Neural cell (in vitro differentiated cells): ENCODE measurements at regions not wholly inside any gene's neighbourhood (a gene's known extent, or its start where the extent isn't known, plus 50 kb on each side); places are given as distances from the start of the nearest gene placed in this dataset.

Source experiments
- EP300 ChIP-seq: fragments of 450-650 bp; conservative IDR thresholded peaks from 2 replicates; pipeline ENCODE4 v1.6.1; 2014; ENCODE audit warnings: antibody characterized with exemption, mild to moderate bottlenecking, moderate library complexity; ENCODE audit not compliant: poor library complexity, severe bottlenecking
- EZH2 ChIP-seq: fragments of 200-600, 300-800 bp; shearing (Covaris generic), sonication (generic); IDR thresholded peaks from 2 replicates; pipeline ENCODE4 v1.6.1; 2014; ENCODE audit warnings: antibody characterized with exemption, low read length, borderline replicate concordance, mild to moderate bottlenecking; ENCODE audit not compliant: insufficient read depth, poor library complexity, severe bottlenecking
- POLR2AphosphoS5 ChIP-seq: IDR thresholded peaks from 2 replicates; pipeline ENCODE4 v1.6.1; 2012
- RAD21 ChIP-seq: fragments of 450-650 bp; conservative IDR thresholded peaks from 2 replicates; pipeline ENCODE4 v1.6.1; 2014; ENCODE audit warnings: antibody characterized with exemption, mild to moderate bottlenecking, moderate library complexity
- SMC3 ChIP-seq: fragments of 450-650 bp; conservative IDR thresholded peaks from 2 replicates; pipeline ENCODE4 v1.6.1; 2014; ENCODE audit warnings: antibody characterized with exemption, mild to moderate bottlenecking, moderate library complexity; ENCODE audit not compliant: poor library complexity
- TAF1 ChIP-seq: IDR thresholded peaks from 2 replicates; pipeline ENCODE4 v1.6.1; 2012; ENCODE audit warnings: low read depth
- TF ChIP-seq, protein P1 (sequence below): fragments of 450-650 bp; IDR thresholded peaks from 2 replicates; pipeline ENCODE4 v1.5.1; 2014; ENCODE audit warnings: antibody characterized with exemption, mild to moderate bottlenecking, moderate library complexity; ENCODE audit not compliant: poor library complexity, severe bottlenecking
- TF ChIP-seq, protein P2 (sequence below): IDR thresholded peaks from 2 replicates; pipeline ENCODE4 v1.6.1; 2012; ENCODE audit warnings: borderline replicate concordance

DNA sequence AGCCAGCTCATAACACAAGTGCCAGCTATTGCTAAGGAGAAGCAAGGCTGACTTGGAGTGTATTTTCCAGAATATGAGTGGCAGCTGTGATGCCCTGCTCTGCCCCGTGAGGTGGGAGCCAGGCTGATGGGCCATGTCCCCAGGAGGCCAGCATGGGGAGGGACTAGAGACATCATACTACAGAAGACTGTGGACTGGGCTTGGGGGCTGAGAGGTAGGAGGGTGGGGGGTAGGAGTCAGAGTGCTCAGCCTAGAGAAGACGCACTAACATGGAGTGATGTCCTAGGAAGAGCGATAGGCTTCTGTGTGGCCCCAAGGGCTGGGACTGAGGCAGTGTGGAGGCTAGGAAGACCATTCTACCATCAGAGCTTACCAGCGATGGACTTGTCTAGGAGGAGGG, 143.7 kb downstream of the WSCD1 start:
- TF ChIP-seq, protein P1, sequence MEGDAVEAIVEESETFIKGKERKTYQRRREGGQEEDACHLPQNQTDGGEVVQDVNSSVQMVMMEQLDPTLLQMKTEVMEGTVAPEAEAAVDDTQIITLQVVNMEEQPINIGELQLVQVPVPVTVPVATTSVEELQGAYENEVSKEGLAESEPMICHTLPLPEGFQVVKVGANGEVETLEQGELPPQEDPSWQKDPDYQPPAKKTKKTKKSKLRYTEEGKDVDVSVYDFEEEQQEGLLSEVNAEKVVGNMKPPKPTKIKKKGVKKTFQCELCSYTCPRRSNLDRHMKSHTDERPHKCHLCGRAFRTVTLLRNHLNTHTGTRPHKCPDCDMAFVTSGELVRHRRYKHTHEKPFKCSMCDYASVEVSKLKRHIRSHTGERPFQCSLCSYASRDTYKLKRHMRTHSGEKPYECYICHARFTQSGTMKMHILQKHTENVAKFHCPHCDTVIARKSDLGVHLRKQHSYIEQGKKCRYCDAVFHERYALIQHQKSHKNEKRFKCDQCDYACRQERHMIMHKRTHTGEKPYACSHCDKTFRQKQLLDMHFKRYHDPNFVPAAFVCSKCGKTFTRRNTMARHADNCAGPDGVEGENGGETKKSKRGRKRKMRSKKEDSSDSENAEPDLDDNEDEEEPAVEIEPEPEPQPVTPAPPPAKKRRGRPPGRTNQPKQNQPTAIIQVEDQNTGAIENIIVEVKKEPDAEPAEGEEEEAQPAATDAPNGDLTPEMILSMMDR, result no peak
- TF ChIP-seq SMC3 (no peak), TAF1 (no peak), RAD21 (no peak), EZH2 (no peak), POLR2AphosphoS5 (no peak), EP300 (no peak)
- TF ChIP-seq, protein P2, sequence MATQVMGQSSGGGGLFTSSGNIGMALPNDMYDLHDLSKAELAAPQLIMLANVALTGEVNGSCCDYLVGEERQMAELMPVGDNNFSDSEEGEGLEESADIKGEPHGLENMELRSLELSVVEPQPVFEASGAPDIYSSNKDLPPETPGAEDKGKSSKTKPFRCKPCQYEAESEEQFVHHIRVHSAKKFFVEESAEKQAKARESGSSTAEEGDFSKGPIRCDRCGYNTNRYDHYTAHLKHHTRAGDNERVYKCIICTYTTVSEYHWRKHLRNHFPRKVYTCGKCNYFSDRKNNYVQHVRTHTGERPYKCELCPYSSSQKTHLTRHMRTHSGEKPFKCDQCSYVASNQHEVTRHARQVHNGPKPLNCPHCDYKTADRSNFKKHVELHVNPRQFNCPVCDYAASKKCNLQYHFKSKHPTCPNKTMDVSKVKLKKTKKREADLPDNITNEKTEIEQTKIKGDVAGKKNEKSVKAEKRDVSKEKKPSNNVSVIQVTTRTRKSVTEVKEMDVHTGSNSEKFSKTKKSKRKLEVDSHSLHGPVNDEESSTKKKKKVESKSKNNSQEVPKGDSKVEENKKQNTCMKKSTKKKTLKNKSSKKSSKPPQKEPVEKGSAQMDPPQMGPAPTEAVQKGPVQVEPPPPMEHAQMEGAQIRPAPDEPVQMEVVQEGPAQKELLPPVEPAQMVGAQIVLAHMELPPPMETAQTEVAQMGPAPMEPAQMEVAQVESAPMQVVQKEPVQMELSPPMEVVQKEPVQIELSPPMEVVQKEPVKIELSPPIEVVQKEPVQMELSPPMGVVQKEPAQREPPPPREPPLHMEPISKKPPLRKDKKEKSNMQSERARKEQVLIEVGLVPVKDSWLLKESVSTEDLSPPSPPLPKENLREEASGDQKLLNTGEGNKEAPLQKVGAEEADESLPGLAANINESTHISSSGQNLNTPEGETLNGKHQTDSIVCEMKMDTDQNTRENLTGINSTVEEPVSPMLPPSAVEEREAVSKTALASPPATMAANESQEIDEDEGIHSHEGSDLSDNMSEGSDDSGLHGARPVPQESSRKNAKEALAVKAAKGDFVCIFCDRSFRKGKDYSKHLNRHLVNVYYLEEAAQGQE, result no peak
